K562 (cell line): ENCODE measurements at regions not wholly inside any gene's neighbourhood (a gene's known extent, or its start where the extent isn't known, plus 50 kb on each side); places are given as distances from the start of the nearest gene placed in this dataset.

Experiments used
- CXXC5 ChIP-seq: fragments of 250-450 bp; sonication (Bioruptor Pico); IDR thresholded peaks from 2 replicates; pipeline ENCODE4 v1.8.0; 2022; ENCODE audit warnings: inconsistent platforms, mild to moderate bottlenecking, moderate library complexity
- DDX20 ChIP-seq: fragments of 450-650 bp; IDR thresholded peaks from 2 replicates; pipeline ENCODE4 v1.6.1; 2016; ENCODE audit warnings: missing genetic modification characterization, low read depth, mild to moderate bottlenecking, missing compliant biosample characterization, moderate library complexity
- E4F1 ChIP-seq: fragments of 250-450 bp; sonication (Bioruptor Pico); IDR thresholded peaks from 2 replicates; pipeline ENCODE4 v1.5.0; 2021; ENCODE audit warnings: mild to moderate bottlenecking, borderline replicate concordance
- FOXA3 ChIP-seq, 2 experiments: fragments of 450-650 bp in 1 of 2; sonication (generic) in 1 of 2; formaldehyde crosslinking; IDR thresholded peaks in 1 of 2; conservative IDR thresholded peaks in 1 of 2; 2 replicates each; pipeline versions ENCODE4 v1.4.0 to v1.8.0; 2020 to 2022; ENCODE audit warnings: mild to moderate bottlenecking in 2 of 2, missing genetic modification reagents in 1 of 2
- KLF1 ChIP-seq: fragments of 450-650 bp; IDR thresholded peaks from 2 replicates; pipeline ENCODE4 v1.6.1; 2016; ENCODE audit warnings: missing genetic modification characterization, missing compliant biosample characterization
- SMC3 ChIP-seq: conservative IDR thresholded peaks from 2 replicates; pipeline ENCODE4 v1.6.1; 2011; ENCODE audit warnings: low read depth, low read length, improper control_type of control experiment; ENCODE audit not compliant: insufficient read depth
- XRCC5 ChIP-seq: fragments of 200-400 bp; formaldehyde crosslinking; IDR thresholded peaks from 2 replicates; pipeline ENCODE4 v1.6.1; 2017; ENCODE audit warnings: low read depth, mild to moderate bottlenecking, low read length
- ZNF24 ChIP-seq: fragments of 450-650 bp; IDR thresholded peaks from 2 replicates; pipeline ENCODE4 v1.6.1; 2016
- ZNF253 ChIP-seq: fragments of 250-450 bp; sonication (Bioruptor Pico); conservative IDR thresholded peaks from 2 replicates; pipeline ENCODE4 v1.6.1; 2021; ENCODE audit warnings: mild to moderate bottlenecking
- TF ChIP-seq, protein P1 (sequence below), 2 experiments: fragments of 450-650 bp in 1 of 2; sonication (generic) in 1 of 2; formaldehyde crosslinking; conservative IDR thresholded peaks; 2 replicates each; pipeline versions ENCODE4 v1.4.0 to v1.8.1; 2020 to 2022; ENCODE audit warnings: mild to moderate bottlenecking in 1 of 2, missing genetic modification reagents in 1 of 2
- TF ChIP-seq, protein P2 (sequence below): fragments of 200-600 bp; sonication (generic); IDR thresholded peaks from one replicate; pipeline ENCODE4 v1.6.1; 2012; ENCODE audit warnings: mild to moderate bottlenecking, low read depth, low read length, inconsistent platforms
- TF ChIP-seq, protein P3 (sequence below): fragments of 450-650 bp; formaldehyde crosslinking; conservative IDR thresholded peaks from 2 replicates; pipeline ENCODE4 v1.4.0; 2022; ENCODE audit warnings: mild to moderate bottlenecking, missing genetic modification characterization

DNA sequence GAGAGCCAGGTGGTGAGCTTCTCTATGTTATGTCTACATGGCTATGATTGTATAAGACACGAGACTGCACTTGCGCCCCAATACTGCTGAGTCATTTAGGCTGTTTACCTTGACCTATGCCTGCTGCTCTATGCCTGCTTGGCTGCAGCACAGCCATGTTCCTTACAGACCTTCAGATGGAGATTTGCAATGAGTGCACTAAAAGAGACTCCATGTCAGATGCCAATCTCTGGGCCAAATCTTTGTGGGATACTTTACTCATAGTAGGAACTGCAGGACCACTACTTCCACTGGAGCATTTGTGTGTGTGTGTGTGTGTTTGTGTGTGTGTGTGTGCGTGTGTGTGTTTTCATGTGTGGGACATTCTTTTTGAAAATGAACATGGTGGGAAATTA, 50.0 kb upstream of the KMT2E start (continued):
- TF ChIP-seq DDX20 (tag) (peak; percentile 85; the same call in 1 of the 2 replicates), KLF1 (tag) (no peak), XRCC5 (no peak), ZNF24 (no peak), SMC3 (no peak), ZNF253 (CRISPR knock-in tag) (no peak), CXXC5 (CRISPR knock-in tag) (peak; percentile 91), FOXA3 (CRISPR knock-in tag; conservative IDR thresholded peaks at IDR 0.05 in 1 of 2, IDR thresholded peaks at IDR 0.05 in 1 of 2) (peak; percentile 27 to 54; a peak in 2 of 4 replicates), E4F1 (no peak)
- TF ChIP-seq, protein P1, sequence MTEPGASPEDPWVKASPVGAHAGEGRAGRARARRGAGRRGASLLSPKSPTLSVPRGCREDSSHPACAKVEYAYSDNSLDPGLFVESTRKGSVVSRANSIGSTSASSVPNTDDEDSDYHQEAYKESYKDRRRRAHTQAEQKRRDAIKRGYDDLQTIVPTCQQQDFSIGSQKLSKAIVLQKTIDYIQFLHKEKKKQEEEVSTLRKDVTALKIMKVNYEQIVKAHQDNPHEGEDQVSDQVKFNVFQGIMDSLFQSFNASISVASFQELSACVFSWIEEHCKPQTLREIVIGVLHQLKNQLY (CRISPR knock-in tag; conservative IDR thresholded peaks at IDR 0.05), result no peak
- TF ChIP-seq, protein P2, sequence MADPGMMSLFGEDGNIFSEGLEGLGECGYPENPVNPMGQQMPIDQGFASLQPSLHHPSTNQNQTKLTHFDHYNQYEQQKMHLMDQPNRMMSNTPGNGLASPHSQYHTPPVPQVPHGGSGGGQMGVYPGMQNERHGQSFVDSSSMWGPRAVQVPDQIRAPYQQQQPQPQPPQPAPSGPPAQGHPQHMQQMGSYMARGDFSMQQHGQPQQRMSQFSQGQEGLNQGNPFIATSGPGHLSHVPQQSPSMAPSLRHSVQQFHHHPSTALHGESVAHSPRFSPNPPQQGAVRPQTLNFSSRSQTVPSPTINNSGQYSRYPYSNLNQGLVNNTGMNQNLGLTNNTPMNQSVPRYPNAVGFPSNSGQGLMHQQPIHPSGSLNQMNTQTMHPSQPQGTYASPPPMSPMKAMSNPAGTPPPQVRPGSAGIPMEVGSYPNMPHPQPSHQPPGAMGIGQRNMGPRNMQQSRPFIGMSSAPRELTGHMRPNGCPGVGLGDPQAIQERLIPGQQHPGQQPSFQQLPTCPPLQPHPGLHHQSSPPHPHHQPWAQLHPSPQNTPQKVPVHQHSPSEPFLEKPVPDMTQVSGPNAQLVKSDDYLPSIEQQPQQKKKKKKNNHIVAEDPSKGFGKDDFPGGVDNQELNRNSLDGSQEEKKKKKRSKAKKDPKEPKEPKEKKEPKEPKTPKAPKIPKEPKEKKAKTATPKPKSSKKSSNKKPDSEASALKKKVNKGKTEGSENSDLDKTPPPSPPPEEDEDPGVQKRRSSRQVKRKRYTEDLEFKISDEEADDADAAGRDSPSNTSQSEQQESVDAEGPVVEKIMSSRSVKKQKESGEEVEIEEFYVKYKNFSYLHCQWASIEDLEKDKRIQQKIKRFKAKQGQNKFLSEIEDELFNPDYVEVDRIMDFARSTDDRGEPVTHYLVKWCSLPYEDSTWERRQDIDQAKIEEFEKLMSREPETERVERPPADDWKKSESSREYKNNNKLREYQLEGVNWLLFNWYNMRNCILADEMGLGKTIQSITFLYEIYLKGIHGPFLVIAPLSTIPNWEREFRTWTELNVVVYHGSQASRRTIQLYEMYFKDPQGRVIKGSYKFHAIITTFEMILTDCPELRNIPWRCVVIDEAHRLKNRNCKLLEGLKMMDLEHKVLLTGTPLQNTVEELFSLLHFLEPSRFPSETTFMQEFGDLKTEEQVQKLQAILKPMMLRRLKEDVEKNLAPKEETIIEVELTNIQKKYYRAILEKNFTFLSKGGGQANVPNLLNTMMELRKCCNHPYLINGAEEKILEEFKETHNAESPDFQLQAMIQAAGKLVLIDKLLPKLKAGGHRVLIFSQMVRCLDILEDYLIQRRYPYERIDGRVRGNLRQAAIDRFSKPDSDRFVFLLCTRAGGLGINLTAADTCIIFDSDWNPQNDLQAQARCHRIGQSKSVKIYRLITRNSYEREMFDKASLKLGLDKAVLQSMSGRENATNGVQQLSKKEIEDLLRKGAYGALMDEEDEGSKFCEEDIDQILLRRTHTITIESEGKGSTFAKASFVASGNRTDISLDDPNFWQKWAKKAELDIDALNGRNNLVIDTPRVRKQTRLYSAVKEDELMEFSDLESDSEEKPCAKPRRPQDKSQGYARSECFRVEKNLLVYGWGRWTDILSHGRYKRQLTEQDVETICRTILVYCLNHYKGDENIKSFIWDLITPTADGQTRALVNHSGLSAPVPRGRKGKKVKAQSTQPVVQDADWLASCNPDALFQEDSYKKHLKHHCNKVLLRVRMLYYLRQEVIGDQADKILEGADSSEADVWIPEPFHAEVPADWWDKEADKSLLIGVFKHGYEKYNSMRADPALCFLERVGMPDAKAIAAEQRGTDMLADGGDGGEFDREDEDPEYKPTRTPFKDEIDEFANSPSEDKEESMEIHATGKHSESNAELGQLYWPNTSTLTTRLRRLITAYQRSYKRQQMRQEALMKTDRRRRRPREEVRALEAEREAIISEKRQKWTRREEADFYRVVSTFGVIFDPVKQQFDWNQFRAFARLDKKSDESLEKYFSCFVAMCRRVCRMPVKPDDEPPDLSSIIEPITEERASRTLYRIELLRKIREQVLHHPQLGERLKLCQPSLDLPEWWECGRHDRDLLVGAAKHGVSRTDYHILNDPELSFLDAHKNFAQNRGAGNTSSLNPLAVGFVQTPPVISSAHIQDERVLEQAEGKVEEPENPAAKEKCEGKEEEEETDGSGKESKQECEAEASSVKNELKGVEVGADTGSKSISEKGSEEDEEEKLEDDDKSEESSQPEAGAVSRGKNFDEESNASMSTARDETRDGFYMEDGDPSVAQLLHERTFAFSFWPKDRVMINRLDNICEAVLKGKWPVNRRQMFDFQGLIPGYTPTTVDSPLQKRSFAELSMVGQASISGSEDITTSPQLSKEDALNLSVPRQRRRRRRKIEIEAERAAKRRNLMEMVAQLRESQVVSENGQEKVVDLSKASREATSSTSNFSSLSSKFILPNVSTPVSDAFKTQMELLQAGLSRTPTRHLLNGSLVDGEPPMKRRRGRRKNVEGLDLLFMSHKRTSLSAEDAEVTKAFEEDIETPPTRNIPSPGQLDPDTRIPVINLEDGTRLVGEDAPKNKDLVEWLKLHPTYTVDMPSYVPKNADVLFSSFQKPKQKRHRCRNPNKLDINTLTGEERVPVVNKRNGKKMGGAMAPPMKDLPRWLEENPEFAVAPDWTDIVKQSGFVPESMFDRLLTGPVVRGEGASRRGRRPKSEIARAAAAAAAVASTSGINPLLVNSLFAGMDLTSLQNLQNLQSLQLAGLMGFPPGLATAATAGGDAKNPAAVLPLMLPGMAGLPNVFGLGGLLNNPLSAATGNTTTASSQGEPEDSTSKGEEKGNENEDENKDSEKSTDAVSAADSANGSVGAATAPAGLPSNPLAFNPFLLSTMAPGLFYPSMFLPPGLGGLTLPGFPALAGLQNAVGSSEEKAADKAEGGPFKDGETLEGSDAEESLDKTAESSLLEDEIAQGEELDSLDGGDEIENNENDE, result no peak
- TF ChIP-seq, protein P3, sequence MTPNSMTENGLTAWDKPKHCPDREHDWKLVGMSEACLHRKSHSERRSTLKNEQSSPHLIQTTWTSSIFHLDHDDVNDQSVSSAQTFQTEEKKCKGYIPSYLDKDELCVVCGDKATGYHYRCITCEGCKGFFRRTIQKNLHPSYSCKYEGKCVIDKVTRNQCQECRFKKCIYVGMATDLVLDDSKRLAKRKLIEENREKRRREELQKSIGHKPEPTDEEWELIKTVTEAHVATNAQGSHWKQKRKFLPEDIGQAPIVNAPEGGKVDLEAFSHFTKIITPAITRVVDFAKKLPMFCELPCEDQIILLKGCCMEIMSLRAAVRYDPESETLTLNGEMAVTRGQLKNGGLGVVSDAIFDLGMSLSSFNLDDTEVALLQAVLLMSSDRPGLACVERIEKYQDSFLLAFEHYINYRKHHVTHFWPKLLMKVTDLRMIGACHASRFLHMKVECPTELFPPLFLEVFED (CRISPR knock-in tag), result no peak; the same call in 1 of the 2 replicates
